ENCODE measurements at regions not wholly inside any gene's neighbourhood (a gene's known extent, or its start where the extent isn't known, plus 50 kb on each side); places are given as distances from the start of the nearest gene placed in this dataset.
"Not testable (repeated sequence)": the region's sequence is repeated elsewhere in the genome, so short reads cannot be mapped to it uniquely, and the experiment has no call there.

DNA sequence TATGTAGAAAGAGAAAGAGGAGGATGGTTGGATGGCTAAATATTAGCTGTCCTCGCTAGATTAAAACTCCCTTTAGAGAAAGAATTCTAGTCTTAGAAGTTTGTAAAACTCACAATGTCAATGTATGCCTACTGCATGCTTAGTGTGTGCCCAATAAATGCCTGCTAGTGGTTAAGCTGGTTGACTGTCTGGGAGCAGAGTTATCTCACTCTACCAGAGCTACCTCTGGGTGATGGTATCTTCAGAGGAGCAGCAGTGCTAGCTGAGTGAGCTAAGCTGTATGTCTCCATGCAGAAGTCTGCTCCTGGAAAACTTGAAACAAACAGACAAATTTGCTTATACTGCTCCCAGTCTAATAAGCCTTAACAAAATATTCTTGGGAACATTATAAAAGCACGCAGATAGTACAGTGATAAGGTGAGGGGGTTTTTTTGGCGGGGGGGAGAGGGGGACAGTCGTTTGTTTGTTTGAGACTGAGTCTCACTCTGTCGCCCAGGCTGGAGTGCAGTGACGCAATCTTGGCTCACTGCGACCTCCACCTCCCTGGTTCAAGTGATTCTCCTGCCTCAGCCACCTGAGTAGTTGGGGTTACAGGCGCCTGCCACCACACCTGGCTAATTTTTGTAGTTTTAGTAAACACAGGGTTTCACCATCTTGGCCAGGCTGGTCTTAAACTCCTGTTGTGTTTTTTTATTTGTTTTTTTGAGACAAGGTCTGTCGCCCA, 202.8 kb upstream of the TSC22D1 start:
- no peak for DNase-seq

DNA sequence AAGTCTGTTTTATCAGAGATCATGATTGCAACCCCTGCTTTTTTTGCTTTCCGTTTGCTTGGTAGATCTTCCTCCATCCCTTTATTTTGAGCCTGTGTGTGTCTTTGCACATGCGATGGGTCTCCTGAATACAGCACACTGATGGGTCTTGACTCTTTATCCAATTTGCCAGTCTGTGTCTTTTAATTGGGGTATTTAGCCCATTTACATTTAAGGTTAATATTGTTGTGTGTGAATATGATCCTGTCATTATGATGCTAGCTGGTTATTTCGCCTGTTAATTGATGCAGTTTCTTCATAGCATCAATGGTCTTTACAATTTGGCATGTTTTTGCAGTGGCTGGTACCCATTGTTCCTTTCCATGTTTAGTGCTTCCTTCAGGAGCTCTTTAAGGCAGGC, 199.2 kb upstream of the TSC22D1 start:
- DNase-seq = not testable (repeated sequence)

- DNase-seq = no peak
These were observed 194.8 kb upstream of the TSC22D1 start for GRCh38 chr13:44770951-44771350.

- no peak for DNase-seq
These were observed 193.6 kb upstream of the TSC22D1 start for GRCh38 chr13:44769686-44770085.

DNA sequence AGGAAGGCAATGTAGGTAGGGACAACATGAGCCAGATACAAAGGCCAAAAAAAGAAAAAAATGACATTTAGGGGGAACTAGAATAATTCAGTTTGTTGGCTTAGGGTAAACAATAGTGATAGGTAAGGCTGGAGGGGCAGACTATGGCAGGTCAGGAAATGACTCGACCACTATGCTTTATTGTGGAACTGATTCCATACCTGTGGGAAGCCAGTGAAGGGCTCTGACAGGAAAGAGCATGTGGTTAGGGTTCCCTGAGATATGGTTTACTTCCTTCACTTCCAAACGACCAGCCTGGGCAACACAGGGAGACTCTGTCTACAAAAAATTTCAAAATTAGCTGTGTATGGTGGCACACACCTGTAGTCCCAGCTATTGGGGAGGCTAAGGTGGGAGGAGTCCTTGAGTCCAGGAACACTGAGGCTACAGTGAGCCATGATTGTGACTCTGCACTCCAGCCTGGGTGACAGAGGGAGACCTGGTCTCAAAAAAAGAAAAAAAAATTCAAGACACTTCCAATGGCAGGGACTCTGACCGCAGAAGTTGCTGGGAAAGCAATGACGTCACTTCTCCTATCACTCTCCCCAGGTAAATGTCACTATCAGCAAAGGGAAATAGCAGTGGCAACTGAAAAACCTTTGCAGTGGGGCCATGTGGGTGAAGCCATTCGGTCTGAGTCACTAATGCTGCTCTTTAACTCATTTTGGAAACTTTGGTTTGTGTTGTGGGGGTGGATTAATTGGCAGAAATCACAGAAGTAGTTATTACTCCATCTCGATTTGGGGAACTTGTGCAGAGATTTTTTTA, 192.8 kb upstream of the TSC22D1 start:
- no peak for DNase-seq

DNA sequence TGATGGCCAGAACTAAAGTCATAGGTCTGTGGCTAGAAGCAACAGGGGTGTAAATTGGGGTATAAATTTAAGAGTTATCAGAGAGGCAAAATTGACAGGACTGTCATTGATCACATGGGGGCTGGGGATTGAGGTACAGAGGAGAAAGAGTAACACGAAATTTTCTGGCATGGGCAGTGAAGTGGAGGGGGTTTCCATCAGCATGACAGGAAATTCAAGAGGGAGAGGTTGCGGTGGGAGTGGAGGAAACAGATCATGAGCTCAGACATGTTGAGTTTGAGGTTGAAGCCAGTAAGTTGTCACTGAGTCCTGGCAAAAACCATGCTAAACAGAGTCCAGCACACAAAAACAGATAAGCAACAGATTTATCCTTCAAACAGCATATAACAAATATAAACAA, 192.1 kb upstream of the TSC22D1 start:
- no peak for DNase-seq

GRCh38 chr13:44765001-44765471, 188.9 kb upstream of the TSC22D1 start:
- DNase-seq = no peak

DNA sequence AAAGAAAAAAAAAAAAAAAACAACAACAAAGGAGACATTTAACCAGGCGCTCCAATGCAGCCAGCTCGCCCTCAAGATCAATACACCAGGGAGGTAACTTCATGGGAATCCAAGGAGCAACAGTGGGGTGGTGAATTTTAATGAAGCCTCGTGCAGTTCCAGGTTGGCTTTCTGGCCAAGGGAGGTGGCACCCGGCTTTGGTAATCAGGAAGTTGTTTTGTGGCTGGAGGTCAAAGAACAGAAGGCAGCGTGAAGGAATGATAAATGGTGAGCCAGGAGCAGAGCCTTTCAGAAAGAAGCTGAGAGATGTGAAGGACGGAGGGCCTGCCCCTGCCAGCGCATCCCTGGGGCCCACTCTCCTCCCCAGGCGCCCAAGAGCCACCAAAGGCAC, 188.2 kb upstream of the TSC22D1 start:
- no peak for DNase-seq

- DNase-seq = no peak
These were observed 187.6 kb upstream of the TSC22D1 start for GRCh38 chr13:44763615-44764301.

DNA sequence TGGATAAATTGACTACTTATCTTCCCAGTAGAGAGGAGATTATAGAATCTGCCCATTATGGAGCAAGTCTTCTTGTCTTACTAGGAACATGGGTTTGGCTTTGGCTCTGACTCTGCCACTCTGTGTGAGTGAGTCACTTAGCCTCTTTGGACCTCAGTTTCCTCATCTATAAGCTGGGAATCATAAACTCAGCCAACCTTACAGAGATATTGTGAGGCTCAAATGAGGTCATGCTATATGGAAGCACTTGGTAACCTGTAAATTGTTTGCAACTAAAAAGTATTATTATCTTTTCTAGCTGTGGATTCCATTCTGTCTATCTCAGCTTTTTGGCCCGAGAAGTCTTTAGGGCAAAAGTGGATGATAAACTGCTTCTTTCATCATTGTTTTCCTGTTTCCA, 186.8 kb upstream of the TSC22D1 start:
- no peak for DNase-seq

DNA sequence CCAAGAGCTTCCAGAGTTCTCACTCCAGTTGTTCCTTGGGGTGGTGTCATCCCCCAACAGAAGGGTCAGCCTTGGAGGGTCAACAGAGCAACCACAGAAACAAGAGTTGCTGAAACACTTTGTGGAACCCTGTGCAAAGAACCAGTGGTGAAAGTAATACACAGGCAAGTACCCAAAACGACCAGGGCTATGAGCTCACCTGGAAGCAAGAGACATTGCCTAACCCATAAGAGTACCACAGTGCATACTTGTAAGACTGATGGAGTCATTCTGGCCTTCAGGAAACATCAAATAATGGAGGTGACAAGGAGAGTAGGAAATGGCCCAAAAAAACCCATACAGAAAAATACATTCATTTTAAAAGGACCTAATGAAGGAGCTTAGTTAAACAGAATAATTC, 184.3 kb upstream of the TSC22D1 start:
- no peak for DNase-seq

GRCh38 chr13:44759384-44760360, 183.5 kb upstream of the TSC22D1 start:
- DNase-seq = peak; percentile 96

GRCh38 chr13:44758630-44759383, 182.7 kb upstream of the TSC22D1 start:
- peak; percentile 84 for DNase-seq

GRCh38 chr13:44757671-44758070, 181.5 kb upstream of the TSC22D1 start:
- no peak for DNase-seq

- DNase-seq = no peak
These were observed 180.2 kb upstream of the TSC22D1 start for GRCh38 chr13:44756276-44756810.

- no peak for DNase-seq
These were observed 179.7 kb upstream of the TSC22D1 start for GRCh38 chr13:44755872-44756271.

DNA sequence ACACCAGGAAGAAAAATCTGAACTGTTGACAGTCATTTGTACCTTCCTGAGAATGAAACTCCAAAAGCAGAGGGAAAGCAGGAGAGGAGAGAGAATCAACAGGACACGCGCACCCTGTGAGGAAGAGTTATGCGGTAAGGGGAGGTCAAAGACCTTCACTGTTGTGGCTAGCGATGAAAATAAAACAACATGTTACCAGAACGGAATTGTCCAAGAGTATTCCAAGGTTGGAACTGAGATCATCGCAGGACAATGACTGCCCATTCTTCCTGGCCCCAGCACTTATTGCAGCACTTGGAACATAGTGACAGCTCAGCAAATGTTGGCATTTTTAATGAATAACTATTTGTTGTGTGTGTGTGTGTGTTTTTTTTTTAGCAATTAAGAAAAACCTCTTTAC, 176.0 kb upstream of the TSC22D1 start:
- DNase-seq = no peak

DNA sequence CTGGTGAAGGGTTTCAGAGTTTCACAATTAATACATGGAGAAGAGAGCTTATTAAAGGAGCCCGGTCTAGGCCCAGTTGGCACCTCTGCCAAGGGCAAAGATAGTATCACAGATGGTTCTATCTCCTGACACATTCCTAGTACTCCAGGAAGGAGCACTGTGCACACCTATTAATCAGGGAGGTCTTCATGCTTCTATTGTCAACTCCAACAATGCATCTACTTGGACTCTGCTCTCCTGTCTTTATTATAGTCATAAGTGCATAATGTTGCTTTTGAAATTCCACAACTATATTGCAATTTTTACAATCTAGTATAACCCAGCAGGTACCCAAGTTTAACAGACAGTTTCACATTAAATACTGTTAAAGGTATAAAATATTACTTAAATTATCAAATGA, 174.5 kb upstream of the TSC22D1 start:
- no peak for DNase-seq

GRCh38 chr13:44749906-44750305, 173.8 kb upstream of the TSC22D1 start:
- DNase-seq = no peak

- DNase-seq = no peak
These were observed 172.3 kb upstream of the TSC22D1 start for GRCh38 chr13:44748439-44748838.

- no peak for DNase-seq
These were observed 171.0 kb upstream of the TSC22D1 start for GRCh38 chr13:44747179-44747578.

Data from NCI-H2081 treated with DMSO at 0.1 percent for 48 hours (cell line).